AG10803 (cell line): ENCODE measurements at regions not wholly inside any gene's neighbourhood (a gene's known extent, or its start where the extent isn't known, plus 50 kb on each side); places are given as distances from the start of the nearest gene placed in this dataset.

ENCODE experiments used
- DNase-seq: peaks from one replicate; pipeline ENCODE4 v3.0.0; 2010; ENCODE audit warnings: low read depth
- H3K4me3 ChIP-seq: 2 replicates; pipeline ENCODE4 v1.5.1; 2011; ENCODE audit warnings: mild to moderate bottlenecking, low read length, control low read depth
- TF ChIP-seq, protein P1 (sequence below): conservative IDR thresholded peaks from 2 replicates; pipeline ENCODE4 v1.5.1; 2011; ENCODE audit warnings: mild to moderate bottlenecking, low read length, control low read depth, inconsistent platforms

- DNase-seq: no peak
- TF ChIP-seq, protein P1, sequence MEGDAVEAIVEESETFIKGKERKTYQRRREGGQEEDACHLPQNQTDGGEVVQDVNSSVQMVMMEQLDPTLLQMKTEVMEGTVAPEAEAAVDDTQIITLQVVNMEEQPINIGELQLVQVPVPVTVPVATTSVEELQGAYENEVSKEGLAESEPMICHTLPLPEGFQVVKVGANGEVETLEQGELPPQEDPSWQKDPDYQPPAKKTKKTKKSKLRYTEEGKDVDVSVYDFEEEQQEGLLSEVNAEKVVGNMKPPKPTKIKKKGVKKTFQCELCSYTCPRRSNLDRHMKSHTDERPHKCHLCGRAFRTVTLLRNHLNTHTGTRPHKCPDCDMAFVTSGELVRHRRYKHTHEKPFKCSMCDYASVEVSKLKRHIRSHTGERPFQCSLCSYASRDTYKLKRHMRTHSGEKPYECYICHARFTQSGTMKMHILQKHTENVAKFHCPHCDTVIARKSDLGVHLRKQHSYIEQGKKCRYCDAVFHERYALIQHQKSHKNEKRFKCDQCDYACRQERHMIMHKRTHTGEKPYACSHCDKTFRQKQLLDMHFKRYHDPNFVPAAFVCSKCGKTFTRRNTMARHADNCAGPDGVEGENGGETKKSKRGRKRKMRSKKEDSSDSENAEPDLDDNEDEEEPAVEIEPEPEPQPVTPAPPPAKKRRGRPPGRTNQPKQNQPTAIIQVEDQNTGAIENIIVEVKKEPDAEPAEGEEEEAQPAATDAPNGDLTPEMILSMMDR: no peak
- H3K4me3 ChIP-seq: no peak overlapping the region
Observed at GRCh38 chr5:42956551-42956950, 83.6 kb downstream of the ANXA2R start.

DNA sequence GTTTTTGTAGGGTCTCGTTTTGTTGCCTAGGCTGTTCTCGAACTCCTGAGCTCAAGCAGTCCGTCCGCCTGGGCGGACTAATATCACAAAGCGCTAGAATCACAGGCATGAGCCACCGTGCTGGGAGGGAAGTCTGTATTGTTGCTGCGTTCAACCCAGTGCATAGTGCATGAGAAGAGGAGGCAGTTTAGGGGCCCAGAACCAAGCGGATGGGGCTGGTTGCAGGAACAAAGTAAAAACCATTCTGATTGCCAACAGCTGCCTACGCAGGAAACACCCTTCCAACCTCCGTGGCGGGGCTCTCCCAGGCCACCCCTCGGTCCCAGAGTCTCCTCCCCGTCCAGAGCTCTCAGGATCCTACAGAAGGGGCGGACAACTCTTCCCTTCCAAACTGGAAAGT lies 87.1 kb downstream of the ANXA2R start:
- DNase-seq: peak; percentile 11
- peak overlapping the region; percentile 68 for H3K4me3 ChIP-seq
- TF ChIP-seq, protein P1: no peak

DNA sequence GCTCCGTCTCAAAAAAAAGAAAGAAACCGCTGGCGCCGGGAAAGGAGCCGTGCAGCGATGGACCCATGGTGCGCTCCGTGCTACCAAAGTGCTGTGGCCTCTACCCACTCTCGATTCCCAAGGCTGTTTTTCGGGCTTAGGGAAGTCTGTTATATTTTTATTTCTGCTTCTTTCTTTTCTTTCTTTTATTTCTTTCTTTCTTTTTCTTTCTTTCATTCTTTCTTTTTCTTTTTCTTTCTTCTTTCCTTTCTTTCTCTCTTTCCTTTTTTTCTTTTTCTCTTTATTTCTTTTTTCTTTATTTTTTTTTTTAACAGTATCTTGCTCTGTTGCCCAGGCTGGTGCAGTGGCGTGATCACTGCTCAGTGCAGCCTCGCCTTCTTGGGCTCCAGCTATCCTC lies 87.5 kb downstream of the ANXA2R start:
- H3K4me3 ChIP-seq: peak overlapping the region; percentile 68
- TF ChIP-seq, protein P1: no peak
- no peak for DNase-seq

DNA sequence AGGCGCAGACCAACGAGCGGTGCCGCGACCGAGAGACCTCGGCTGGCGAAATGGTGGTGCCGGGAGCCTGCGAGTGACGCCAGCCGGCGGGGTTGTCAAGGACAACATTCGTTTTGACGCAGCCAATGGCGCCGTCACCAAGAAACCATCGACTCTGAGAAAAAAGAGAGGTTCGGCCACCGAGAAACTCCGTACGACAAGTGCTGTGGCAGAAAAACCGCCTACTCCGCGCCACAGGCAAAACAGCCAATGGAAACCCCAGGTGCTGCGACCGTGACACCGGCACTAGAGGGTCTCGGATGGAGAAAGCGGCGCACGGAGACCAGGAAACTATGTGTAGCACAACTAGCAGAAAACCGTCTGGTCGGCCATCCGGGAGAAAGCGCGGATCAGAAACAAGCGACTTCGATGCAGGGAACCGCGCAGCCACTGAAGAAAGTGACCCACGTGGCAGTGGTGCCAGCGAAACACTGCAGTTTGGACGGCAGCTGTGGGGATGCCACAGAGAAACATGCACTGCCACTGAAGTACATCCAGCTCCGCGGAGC lies 88.8 kb downstream of the ANXA2R start:
- TF ChIP-seq, protein P1: no peak
- peak overlapping the region; percentile 68 for H3K4me3 ChIP-seq
- DNase-seq: peak; percentile 50

GRCh38 chr5:42950456-42951292 lies 89.4 kb downstream of the ANXA2R start:
- H3K4me3 ChIP-seq: peak overlapping the region; percentile 68
- peak; percentile 99 for DNase-seq
- TF ChIP-seq, protein P1: no peak

DNA sequence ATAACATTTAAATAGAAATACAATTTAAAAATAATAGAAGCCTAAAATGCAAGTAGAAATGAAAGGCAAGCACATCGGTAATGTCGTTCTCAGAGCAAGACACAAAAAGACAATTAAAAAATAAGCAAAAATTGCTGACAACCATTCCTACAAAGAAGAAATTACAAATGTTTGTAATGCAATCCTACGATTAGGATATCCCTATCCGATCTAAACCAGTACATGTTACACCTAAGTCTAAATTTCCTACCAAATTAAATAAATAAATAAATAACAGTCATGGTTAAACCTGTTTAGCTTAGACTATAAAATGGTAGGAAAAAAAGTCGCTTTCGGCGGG lies 90.0 kb downstream of the ANXA2R start:
- TF ChIP-seq, protein P1: no peak
- DNase-seq: no peak
- peak overlapping the region; percentile 68 for H3K4me3 ChIP-seq
